IPS DF 19.7 (cell line): ENCODE measurements at regions not wholly inside any gene's neighbourhood (a gene's known extent, or its start where the extent isn't known, plus 50 kb on each side); places are given as distances from the start of the nearest gene placed in this dataset.

Experiments used
- DNase-seq: peaks from one replicate; pipeline ENCODE4 v3.0.0-alpha.2; 2013; ENCODE audit warnings: low read depth, low spot score

DNA sequence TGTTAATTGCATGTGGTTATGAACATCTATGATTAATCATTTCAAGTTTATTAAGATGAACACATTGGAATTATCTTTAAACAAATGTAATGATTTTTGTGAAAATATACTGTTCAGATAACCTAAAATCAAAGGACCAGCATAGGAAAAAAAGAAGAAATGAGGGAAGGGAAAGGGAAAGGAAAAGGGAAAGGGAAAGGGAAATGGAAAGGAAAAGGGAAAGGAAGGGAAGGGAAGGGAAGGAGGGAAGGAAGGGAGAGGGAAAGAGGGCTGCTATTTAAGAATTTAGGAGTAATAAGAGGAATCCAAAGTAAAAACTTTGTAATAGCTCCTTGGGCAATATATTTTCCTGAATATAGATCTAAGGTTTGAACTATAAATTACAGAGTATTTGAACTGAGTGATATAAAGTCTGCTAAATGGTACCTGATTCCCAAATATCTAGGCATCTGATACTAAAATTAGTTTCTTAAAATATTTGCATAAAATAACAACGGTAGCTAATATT lies 726.3 kb downstream of the EPHA4 start:
- no peak for DNase-seq

DNA sequence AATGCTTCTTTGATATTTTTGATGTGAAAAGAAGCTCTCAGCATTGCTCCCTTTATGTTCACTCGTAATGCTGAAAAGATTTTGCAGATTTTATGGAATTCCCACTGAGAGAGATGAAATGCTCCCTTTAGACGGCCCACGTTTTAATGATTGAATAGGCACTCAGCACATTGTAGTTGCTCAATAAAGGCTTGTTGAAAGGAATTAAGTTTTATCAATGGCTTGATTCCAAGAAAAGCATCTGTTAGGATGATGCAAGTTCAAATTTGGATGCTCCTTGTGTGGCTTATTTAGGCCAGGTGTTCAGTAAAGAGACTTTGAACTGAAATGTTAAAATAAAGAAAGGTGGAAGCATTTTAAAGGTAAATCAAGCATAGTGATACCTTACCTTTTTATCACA lies 725.1 kb downstream of the EPHA4 start:
- DNase-seq = no peak

DNA sequence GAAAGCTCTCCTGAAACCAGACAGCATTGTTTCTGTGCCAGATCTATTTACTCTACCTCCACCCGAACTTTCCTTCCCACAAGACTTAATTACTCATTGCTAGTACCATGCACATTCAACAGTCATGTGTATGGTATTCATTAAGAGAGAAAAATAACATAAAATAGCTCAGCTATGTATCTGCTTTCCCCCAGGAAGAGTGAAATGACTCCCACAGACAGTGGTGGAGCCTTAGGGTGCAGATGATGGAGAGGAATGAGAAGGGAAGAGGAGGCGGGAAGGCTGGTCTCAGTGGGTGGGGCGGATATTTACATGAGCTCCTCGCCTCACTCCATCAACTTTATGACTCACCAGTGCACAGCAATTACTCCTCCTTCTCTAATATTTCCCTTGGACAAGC lies 724.5 kb downstream of the EPHA4 start:
- no peak for DNase-seq

DNA sequence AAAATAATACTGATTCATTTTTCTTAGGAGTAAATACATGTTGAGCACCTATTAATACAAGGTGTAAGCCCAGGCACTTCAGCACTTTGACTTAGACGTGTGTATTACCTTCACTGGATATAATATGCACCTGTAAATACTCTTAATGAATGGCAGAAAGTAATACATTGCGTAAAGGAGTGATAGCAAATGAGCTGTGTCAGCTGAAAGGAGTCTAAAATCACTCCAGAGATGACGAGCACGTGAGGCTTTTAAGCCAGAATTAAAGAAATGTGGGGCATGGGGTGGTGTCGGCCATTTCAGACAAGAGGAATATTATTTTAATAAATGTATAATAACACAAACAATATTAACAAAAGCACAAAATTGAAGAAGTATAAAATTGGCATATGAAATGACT lies 722.7 kb downstream of the EPHA4 start:
- no peak for DNase-seq

DNA sequence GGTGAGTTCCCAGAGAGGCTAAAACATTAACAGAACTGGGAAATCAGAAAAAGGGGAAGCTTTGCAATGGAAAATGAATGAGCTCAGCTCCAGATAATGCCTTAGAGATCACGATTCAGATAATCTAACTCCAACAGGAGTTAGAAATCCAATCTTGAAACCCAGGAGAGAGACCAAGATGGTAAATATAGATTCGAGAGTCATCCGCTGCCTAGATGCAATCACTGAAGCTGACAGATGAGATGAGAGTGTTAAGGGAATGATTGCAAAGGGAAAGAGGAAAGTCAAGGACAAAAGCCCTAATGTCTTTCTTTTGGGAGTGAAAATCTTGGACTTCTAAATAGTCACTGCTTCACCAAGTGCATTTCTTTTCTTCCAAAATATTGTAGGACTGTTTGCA lies 722.0 kb downstream of the EPHA4 start:
- no peak for DNase-seq

DNA sequence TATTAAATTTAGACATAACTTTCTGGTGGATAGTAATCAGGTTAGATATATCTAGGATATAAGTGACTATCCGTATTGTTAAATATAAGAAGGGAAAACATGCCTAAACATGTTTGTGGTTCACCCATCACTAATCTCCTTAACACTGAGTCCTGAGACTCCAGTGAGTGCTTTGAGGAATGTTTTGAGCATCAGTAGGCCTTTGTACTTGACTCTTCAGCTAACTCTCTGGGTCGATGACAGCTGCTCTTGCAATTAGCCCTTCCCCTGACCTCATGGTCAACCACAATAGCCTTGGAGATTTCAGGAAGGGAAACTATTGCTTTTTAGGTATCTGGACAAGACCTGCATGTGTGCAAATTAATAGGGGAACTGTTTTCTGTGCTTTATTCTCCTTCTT lies 716.8 kb downstream of the EPHA4 start:
- DNase-seq = no peak

DNA sequence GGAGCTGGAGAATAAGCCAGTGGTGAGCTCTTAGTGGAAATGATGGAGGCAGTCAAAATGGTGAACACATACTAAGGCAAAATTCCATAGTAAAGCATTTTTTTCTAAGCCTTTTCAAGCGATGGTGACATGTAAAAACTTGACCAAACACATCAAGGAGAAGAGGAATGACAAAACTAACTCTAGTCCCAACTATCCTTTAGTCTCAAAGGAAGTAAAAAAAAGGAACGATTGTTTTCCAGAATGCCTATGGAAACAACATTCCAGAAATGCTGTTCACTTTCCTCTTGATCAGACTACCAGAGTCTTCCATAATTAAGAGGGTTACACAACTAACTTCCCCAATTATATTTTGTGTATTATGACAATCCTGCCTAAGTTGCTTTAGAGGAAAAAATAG lies 715.6 kb downstream of the EPHA4 start:
- DNase-seq = no peak

DNA sequence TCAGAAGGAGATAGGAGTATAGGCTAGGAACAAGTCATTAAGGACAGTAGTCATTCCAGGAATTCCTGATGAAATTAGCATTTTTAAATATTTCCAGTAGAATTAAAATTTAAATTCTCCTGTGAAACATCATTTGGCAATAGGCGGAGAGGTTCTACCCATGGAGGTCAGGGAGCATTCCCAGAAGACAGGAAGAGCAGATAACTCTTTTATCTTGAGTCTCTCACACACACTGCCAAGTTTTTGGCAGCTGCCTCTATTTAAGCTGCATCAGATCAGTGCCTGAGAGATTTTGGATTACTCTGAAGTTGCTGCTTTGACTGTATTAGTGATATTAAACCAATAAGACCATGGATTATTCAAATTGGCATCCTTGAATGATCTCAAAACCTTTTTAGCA lies 714.7 kb downstream of the EPHA4 start:
- DNase-seq = no peak

DNA sequence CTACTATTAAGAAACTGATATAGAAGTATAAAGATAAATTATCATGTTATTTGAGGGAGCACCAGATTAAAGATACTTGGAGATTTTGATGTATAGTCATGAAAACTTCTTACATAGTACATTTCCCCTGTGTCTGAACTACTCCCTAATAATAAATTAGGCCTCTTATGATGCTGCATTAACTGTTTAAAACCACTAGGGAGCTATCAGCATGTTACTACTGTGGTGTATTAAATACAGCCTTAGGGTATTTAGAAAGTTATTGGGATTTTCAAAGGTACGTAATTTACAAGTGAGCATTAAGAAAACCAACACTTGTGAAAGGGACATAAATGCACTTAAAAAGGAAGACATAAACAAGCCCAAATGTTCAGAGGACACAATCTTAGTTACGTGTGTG lies 714.0 kb downstream of the EPHA4 start:
- no peak for DNase-seq

DNA sequence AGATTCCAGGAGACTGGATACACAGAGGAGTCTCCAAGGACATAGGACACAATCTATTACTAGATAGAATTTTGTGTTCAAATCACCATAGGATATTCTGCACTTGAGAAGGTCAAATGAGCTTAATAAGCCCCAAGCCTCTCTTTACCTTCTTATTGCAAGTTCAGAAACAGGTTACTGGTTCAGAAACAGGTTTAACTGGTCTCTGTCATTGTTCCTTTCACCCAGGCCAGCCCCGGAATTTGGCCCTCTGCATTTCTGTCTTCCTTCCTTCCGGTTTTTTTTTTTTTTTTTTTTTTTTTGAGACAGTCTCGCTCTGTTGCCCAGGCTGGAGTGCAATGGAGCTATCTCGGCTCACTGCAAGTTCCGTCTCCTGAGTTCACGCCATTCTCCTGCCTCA lies 700.2 kb downstream of the EPHA4 start:
- no peak for DNase-seq

DNA sequence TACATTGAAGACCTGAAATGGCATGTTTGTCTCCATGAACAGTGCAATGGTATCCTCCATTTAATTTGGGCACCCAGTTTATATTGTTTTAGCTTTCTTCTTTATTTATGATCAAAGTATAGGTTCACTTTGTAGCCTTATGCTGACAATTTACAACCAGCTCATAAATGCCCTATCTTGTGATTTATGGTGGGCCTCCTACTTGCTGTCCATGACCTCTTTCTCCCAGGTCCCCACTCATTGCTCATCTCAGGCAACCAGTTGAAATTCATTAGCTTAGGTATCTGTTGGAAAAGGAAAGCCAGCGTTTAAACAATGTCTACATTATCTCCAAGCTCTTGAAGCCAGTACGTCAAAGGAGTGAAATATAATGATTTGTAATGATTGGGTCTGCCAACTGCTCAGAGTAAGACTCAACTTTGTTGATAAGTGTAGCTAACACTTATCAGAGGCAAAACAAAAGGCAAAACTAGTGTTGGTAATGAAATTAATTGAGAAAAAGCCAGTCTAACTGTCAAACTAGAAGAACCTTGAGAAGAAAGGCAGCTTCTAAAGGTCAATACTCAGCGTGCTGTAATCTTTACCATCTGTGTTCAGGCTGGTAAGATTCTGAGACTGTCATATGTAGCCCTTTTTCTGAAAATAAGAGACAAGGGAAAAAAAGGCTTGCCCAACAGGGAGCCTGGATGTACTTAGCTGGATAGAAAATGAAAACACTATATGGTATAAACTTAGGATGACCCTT lies 695.9 kb downstream of the EPHA4 start:
- DNase-seq = no peak

DNA sequence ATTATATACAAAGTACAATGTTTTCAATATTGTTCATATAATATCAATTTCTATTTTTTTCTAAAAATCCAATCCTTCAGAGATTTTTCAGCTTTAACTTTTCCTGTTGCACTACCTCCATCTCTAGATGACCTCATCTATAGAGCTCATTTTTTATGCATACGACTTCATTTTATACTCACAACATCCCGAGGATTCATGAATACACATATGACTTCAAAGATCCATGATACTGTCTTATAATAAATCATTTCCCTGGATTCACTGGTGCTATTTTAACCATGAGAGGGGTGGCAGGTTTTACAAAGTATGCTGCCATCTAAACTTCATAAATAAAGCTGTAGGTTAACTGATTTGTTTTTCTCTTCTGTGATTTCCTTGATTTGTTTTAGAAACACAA lies 694.6 kb downstream of the EPHA4 start:
- no peak for DNase-seq

DNA sequence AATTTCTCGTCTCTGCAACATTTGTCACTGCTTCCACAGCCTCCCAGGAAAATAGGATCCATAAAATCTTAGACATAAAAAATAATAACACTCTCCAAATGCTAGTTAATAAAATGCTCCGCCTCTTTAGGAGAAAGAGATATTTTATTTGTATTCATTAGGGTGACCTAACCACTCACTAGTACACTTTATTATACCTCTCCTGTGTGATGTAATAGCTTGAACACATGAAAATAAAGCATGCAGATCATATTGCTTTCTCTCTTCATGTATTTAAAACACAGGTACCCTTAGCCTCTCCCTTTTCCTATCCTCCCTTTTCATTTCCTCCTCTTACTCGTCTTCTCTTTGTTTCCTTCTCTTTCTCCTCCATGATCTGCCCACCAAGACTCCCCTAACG lies 694.2 kb downstream of the EPHA4 start:
- DNase-seq = no peak

DNA sequence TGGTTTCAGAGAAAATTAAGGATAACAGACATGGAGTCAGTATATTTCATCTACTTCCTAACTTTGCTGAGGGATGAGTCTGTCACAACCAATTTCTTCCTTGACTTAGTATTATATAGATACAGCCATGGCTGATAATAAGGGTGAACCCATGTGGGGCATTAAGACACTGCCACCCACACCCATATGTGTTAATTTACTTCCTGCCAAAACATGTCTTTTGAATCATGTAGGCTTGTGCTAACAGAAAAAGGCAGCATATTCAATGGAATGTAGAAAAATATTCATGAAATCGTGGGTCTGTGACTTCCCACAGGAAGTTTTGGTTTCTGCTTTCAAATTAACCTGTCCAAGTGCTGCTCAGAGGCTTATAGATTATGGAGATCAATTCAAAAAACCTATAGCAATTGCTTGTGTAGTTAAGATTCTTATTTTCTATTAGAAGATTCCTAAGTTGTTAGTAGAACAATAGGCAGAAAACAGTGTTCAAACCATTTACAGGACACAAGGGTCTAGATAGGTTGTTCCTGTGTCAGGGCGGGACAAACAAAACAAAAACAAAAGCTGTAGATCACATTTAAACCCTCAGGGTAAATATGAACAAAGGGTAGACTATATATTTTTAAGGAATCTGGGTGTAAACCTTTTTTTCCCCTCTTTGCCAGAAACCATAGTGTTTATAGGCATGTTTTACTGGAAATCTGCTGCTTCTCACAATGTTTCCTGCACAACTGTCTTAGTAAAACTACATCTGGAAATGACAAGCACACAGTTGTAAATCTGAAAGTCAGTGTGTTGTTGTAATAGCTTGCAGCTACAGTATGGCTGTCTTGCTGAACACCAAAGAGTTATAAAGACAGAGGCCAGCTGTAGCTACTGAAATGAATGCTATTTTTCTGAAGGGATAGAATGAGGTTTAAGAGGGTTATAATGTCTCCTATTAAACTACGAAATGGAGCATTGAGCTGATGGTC lies 691.2 kb downstream of the EPHA4 start:
- no peak for DNase-seq

DNA sequence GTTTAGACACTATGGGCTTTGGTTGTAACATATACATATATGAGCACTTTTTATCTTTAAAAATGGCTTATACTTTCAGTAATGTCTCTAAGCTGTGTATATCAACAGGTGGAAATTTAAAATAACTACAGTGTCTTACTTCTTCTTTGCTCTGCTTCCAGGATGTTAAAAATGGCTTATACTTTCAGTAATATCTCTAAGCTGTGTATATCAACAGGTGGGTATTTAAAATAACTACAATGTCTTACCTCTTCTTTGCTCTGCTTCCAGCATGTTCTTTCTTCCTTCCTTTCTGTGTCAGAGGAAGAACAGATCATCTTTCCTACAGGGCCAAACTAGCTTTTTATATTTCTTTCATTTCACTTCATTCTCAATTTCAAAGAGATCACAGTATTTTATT lies 689.6 kb downstream of the EPHA4 start:
- DNase-seq = no peak

DNA sequence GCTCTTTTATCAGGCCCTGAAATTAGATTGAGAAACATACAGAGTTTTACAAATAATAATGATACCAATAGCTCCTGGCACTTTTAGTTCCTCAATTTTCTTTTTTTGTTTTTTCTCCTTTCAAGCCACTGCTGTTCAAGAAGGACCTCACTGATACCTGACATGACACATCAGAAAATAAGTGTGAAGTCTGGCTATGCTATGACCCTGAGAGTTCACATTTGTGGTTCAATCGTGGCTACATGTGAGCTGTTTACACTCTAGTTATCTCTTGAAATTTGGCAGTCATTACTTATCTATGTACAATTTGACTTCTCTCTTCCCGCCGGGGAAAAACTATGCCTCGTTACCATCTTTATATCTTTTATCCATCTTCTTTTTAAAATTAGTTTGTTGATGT lies 686.5 kb downstream of the EPHA4 start:
- DNase-seq = no peak

DNA sequence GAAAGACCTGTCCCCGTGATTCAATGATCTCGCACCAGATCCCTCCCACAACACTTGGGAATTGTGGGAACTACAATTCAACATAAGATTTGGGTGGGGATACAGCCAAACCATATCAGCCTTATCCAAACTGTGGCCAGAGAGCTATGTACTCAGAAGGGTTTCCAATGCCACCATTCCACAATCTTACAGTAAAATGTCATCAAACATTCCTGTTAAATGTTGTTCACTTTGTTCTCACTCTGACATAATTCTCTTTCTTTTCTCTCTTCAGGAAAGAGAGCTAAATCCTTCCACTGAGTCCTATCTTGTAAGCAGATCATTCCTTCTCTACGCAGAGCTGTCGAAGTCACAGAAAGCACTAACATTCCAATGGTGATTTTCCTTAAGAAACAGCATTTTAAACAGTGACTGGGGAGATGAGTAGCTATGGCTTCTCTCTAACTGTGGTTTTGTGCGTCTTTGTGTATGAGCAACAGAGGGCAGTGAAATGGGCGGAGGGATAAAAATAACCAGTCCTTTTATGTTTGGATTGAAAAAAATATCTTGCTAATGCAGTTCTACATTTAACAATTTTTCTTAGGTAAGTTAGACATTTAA lies 684.7 kb downstream of the EPHA4 start:
- no peak for DNase-seq

DNA sequence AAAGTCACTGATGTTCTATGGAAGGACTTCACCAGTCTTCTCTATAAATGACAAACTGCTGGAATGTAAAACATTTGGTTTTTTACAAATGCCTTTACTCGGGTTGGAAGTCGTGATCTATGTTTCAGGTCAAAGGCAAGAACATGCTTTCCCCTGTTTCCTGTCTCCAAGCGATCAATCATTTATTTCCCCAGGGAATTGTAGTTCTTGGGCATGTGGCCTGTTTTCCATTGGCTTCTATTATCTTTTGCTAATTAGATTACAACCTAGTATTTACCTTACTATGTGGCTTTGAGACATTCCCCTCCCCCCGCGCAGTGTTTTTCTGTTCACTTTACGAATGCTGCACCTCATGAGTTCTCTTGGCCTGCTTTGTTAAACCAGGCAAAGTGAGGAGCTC lies 684.2 kb downstream of the EPHA4 start:
- no peak for DNase-seq

DNA sequence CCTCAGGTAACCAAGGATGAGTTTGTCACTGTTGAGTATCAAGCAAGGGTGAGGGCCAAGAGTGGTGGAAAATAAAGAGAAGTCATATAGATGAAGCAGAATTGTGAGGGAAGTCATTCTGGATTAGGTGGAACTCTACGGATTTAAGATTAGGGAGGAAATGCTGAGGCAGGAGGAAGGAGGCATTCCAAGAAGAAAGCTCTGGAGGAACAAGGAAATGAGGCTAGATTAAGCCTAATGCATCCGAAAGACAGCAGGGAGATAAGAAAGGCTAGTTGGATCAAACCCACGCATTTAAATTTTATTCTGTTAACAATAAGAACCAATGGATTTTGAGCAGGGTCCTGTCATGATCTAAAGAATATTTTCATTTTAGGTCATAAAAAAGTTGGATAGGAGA lies 681.2 kb downstream of the EPHA4 start:
- no peak for DNase-seq

DNA sequence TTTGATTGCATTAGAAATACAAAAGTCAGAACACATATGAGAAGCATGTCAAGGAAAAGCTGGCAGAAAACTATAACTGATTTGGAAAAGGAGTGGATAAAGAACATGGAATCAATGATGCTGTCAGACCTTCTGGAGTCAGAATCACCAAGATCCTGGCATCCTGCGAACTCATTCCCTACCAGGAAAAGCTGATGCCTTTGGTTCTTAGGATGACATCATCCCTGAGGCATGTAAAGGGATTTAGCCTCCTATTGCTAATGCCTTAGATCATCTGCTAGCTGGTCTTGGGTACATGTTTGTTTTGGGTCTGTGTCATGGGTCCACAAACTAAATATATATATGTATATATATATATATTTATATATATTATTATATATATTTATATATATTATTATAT lies 680.7 kb downstream of the EPHA4 start:
- peak; percentile 60 for DNase-seq

DNA sequence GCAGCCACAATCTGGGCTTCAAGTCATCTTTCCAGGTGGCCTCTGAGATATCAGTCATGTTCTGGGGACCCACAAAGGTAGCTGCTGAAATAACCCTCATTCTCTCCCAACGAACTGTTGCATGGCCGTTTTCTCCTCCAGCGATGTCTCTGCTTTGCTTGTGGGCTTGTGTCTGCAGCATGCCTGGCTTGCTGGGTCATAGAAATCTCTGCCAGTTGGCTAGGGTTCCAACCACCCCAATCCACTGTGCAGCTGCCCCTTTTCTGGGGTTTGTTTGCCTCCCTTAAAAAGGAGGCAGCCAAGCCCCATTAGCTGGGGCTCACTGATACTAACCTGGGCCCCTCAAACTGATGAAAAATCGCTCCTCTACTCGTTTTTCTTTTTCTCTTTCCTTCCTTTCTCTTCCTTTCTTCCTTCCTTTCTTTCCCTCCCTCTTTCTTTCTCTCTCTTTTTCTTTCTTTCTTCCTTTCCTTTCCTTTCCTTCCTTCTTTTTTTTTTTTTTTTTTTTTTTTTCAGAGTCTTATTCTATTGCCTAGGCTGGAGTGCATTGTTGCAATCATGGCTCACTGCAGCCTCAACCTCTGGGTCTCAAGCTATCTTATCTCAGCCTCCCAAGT lies 680.0 kb downstream of the EPHA4 start:
- DNase-seq = no peak

DNA sequence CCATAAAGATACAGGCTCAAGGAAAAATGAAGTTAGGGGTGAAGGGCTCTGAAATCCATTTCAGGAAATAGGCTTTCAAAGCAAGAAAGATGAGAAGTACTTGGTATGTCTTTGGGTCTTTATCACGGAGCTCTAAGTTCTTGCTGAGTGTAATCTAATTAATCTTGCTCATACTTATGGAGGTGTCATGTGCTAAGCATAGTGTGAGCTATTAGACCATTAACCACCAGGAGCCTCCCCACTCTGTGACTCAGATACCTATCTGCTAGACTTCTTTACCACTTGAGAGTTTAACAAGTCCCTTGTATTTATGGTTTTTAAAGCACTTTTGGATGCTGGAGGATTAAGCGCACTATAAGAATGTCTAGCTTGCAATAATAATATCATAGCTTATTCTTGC lies 678.7 kb downstream of the EPHA4 start:
- no peak for DNase-seq
